Stomach (tissue), 4 donors: ENCODE measurements at regions not wholly inside any gene's neighbourhood (a gene's known extent, or its start where the extent isn't known, plus 50 kb on each side); places are given as distances from the start of the nearest gene placed in this dataset.

Experiments
- CTCF ChIP-seq, 7 experiments: fragments of 450-650 bp in 4 of 7; fragments of 200-600 bp in 3 of 7; sonication (generic) in 3 of 7; IDR thresholded peaks; one replicate each; pipeline ENCODE4 v1.5.1; 2016 to 2019; ENCODE audit warnings: antibody characterized with exemption in 7 of 7, control low read depth in 2 of 7, mild to moderate bottlenecking in 1 of 7
- EP300 ChIP-seq: sonication (generic); formaldehyde crosslinking; IDR thresholded peaks from one replicate; pipeline ENCODE4 v1.6.1; 2017; ENCODE audit warnings: antibody characterized with exemption
- POLR2A ChIP-seq, 4 donors: fragments of 450-650 bp; IDR thresholded peaks; one replicate each; pipeline ENCODE4 v1.6.1; 2016; ENCODE audit warnings: antibody characterized with exemption in 4 of 4, control low read depth in 2 of 4, mild to moderate bottlenecking in 1 of 4, moderate library complexity in 1 of 4
- POLR2AphosphoS5 ChIP-seq, 3 donors: sonication (generic); formaldehyde crosslinking; IDR thresholded peaks; one replicate each; pipeline ENCODE4 v1.6.1; 2016; ENCODE audit warnings: antibody characterized with exemption in 3 of 3

- TF ChIP-seq CTCF (IDR thresholded peaks at IDR 0.05) (no peak), POLR2A (IDR thresholded peaks at IDR 0.05) (no peak), POLR2AphosphoS5 (IDR thresholded peaks at IDR 0.05) (no peak), EP300 (no peak)
Observed at GRCh38 chr12:47296828-47297227, 217.1 kb upstream of the AMIGO2 start.
